AG09319 (cell line): ENCODE measurements at regions not wholly inside any gene's neighbourhood (a gene's known extent, or its start where the extent isn't known, plus 50 kb on each side); places are given as distances from the start of the nearest gene placed in this dataset.
"Not testable (repeated sequence)": the region's sequence is repeated elsewhere in the genome, so short reads cannot be mapped to it uniquely, and the experiment has no call there.

Source experiments
- DNase-seq: peaks from one replicate; pipeline ENCODE4 v3.0.0-alpha.2; 2010; ENCODE audit warnings: low read depth; ENCODE audit errors: extremely low read depth
- TF ChIP-seq, protein P1 (sequence below): IDR thresholded peaks from 2 replicates; pipeline ENCODE4 v1.5.1; 2011; ENCODE audit warnings: low read depth, mild to moderate bottlenecking, inconsistent platforms, low read length, moderate library complexity

GRCh38 chr16:29254676-29255495, 151.6 kb downstream of the NPIPB11 start:
- no peak for DNase-seq
- TF ChIP-seq, protein P1, sequence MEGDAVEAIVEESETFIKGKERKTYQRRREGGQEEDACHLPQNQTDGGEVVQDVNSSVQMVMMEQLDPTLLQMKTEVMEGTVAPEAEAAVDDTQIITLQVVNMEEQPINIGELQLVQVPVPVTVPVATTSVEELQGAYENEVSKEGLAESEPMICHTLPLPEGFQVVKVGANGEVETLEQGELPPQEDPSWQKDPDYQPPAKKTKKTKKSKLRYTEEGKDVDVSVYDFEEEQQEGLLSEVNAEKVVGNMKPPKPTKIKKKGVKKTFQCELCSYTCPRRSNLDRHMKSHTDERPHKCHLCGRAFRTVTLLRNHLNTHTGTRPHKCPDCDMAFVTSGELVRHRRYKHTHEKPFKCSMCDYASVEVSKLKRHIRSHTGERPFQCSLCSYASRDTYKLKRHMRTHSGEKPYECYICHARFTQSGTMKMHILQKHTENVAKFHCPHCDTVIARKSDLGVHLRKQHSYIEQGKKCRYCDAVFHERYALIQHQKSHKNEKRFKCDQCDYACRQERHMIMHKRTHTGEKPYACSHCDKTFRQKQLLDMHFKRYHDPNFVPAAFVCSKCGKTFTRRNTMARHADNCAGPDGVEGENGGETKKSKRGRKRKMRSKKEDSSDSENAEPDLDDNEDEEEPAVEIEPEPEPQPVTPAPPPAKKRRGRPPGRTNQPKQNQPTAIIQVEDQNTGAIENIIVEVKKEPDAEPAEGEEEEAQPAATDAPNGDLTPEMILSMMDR, result no peak

- not testable (repeated sequence) for DNase-seq
These were observed 152.6 kb downstream of the NPIPB11 start for GRCh38 chr16:29253716-29254590.

DNA sequence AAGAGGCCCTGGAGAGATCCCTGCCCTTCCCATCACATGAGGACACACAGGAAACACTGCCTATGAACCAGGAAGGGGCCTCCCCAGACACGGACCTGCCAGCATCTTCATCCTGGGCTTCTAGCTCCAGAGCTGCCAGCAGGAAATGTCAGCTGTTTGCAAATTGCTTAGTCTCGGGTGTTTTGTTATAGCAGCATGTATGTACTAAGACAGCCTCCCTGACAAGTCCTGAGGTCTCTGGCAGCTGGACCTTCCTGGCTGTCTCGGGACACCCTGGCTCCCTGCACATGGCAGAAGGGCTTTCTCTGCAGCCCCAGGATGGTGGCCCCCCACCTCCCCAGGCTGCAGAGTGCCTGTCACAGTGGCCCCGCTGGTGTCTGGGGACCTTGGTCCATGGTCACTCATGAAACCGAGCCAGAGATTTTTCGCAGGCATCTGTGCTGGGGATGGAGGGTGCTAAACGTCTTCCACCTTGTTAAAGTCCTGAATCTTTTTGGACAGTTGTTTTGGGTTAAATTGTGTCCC, 153.4 kb downstream of the NPIPB11 start:
- DNase-seq, result not testable (repeated sequence)

DNA sequence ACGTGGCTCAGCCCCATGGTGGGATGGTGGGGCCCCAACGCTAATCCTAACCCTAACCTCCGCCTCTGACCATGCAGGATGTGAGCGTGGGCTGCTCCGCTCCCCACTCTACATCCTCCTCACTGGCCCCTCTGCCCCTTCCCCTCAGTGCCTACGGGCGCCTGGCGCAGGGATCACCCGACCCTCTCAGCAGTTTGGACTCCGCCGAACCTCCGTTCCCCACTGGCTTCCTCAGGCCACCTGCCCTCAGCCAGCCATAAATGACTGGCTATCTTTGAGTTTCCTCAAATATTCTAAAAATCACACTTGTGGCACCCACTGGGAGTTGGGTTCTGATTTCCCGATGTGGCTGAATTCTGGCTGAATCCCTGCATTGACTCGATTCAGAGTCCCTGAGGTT, 154.2 kb downstream of the NPIPB11 start:
- DNase-seq, result not testable (repeated sequence)

GRCh38 chr16:29251571-29252011, 154.9 kb downstream of the NPIPB11 start:
- DNase-seq, result not testable (repeated sequence)

DNA sequence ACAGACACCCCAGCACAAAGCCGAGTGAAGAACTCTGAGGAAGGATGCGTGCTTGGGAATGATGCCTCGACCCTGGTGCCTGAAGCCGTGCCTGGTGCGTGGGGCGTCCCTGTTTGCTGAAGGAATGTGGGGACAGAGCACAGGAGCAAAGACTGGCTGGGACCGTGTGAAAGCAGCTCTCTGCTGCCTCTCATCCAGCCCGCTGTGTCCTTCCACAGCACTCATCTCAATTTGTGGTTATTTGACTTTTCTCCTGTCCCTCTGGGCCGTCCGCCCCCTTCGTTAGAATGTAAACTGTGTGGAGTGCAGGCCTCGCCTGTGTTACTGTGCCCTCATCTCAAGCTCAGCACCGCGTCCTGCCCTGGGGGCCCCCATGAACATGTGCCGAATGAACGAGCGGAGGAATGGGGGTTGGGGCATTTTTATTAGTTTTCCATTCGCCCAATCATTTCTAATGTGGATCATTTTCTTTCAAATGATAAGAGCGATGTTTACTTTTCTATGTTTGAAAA, 155.5 kb downstream of the NPIPB11 start:
- DNase-seq, result not testable (repeated sequence)

DNA sequence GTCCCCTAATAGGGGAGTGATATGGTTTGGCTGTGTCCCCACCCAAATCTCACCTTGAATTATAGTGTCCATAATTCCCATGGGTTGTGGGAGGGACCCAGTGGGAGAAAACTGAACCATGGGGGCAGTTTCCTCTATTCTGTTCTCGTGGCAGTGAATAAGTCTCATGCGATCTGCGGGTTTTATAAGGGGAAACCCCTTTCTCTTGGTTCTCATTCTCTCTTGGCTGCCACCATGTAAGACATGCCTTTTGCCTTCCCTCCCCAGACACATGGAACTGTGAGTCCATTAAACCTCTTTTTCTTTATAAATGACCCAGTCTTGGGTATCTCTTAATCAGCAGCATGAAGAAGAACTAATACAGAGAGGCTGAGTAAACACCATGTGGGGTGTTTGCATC, 156.0 kb downstream of the NPIPB11 start:
- DNase-seq, result not testable (repeated sequence)

DNA sequence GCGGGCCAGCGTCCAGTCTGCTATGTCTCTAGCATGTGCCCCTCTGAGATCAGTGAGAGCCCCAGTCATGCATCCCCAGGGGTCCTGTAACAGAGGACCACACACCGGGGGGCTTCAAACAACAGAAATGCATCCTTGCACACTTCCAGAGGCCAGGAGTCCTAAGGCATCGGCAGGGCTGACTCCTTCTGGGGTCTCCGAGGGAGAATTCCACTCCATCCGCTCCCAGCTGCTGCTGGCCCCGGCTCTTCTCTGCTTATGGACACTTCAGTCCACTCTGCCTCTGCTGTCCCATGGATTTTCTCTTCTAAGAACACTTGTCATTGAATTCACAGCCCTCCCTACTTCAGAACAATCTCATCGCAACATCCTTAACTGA, 157.6 kb downstream of the NPIPB11 start:
- not testable (repeated sequence) for DNase-seq

- not testable (repeated sequence) for DNase-seq
These were observed 158.1 kb downstream of the NPIPB11 start for GRCh38 chr16:29248306-29248939.

- DNase-seq, result not testable (repeated sequence)
These were observed 160.4 kb downstream of the NPIPB11 start for GRCh38 chr16:29246091-29246490.

GRCh38 chr16:29237971-29238370, 168.5 kb downstream of the NPIPB11 start:
- no peak for DNase-seq

GRCh38 chr16:29237495-29237894, 169.0 kb downstream of the NPIPB11 start:
- not testable (repeated sequence) for DNase-seq

More at GRCh38 chr16:29237971-29238370, 168.5 kb downstream of the NPIPB11 start:
- TF ChIP-seq, protein P1, result no peak

- DNase-seq, result not testable (repeated sequence)
These were observed 169.5 kb downstream of the NPIPB11 start for GRCh38 chr16:29237023-29237422.

DNA sequence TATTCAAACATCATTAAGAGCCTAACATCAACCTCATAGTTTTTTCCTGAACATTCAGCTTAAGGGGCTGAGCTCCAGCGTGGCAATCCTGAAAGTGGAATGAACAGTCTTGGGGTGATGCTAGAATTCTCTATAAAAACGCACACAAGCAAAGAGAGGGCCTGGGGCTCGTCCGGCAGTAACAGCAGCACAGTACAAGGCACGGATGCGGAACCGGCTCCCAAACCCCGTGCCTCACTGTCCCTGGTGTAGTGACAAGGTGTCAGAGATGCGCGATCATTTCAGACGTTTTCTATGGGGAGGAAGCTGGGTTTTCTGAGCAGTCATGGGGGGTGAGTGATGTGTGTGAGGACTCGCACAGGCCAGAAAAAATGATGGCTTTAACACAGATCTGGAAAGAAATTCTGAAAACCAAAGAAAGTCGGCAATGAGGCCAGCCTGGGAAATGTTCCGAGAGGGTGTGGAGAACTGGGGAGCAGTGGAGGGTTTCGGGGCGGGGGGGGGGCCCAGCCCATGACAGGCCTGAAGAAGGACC, 170.6 kb downstream of the NPIPB11 start:
- DNase-seq, result not testable (repeated sequence)

GRCh38 chr16:29234536-29235275, 171.8 kb downstream of the NPIPB11 start:
- DNase-seq, result not testable (repeated sequence)

DNA sequence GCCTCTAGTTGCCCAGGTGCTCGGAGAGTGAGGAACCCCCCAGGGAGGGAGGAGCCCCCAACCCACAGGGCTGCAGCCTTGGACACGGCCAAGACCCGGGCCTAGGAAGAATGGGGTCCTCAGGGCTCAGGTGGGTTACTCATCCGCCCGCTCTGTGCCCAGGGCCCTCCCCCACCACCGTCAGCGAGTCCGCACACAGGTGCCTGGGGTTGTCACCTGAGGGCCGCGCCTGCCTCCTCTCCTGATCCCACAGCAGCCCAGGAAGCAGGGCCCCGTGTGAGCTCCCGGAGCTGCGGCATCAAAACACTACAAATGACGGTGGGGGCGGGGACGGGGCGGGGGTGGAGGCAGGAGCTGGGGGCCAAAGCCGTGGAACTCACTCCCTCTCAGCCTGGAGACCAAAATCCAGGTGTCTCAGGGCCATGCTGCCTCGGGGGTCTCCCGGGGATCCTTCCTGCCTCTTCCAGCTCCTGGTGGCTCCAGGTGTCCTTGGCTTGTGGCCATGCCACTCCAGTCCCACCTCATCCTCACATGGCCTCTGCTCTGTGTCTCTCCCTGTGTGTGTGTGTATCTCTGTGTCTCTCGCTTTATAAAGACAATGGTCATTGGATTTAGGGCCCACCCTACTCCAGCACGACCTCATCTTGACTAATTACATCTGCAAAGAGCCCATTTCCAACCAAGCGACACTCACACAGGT, 172.7 kb downstream of the NPIPB11 start:
- DNase-seq, result not testable (repeated sequence)
